GM12878 (cell line): ENCODE measurements at regions not wholly inside any gene's neighbourhood (a gene's known extent, or its start where the extent isn't known, plus 50 kb on each side); places are given as distances from the start of the nearest gene placed in this dataset.

ENCODE experiments used
- ATAC-seq: fragments of 200-7000 bp; cut with Tn5 transposase; 3 replicates; pipeline ENCODE4 v1.9.1; 2020; ENCODE audit warnings: mild to moderate bottlenecking, moderate library complexity
- BruUV-seq: library from RNA; stranded (reverse); fragments of 400-500 nt; replicated peaks from 2 replicates; lab custom pipeline; 2021; lab: Mats Ljungman, UMichigan
- CTCF ChIA-PET: fragments of 300-600 bp; sonication (Branson Sonifier 250); formaldehyde crosslinking; extraction: SDS; loops from one replicate; lab custom pipeline; 2021; ENCODE audit warnings: inconsistent platforms; lab: Yijun Ruan, JAX
- POLR2A ChIA-PET: fragments of 350-600 bp; formaldehyde crosslinking; extraction: SDS; loops from one replicate; lab custom pipeline; 2021; ENCODE audit warnings: inconsistent platforms; lab: Charles Lee
- RAD21 ChIA-PET: fragments of 300-600 bp; sonication (Branson Sonifier 250); formaldehyde crosslinking; loops from one replicate; lab custom pipeline; 2023; ENCODE audit warnings: antibody characterized with exemption; ENCODE audit not compliant: unreplicated experiment; lab: Charles Lee
- SMC1A ChIA-PET: fragments of 300-600 bp; sonication (Branson Sonifier 250); formaldehyde crosslinking; loops from one replicate; lab custom pipeline; 2023; ENCODE audit not compliant: unreplicated experiment, uncharacterized antibody; lab: Charles Lee
- DNase-seq: peaks from one replicate; pipeline ENCODE4 v3.0.0-alpha.2; 2011; ENCODE audit warnings: low read depth, low spot score
- FAIRE-seq: peaks from 3 replicates; lab custom pipeline; 2011; peaks lifted over from hg19 to GRCh38; lab: Jason Lieb, UNC
- H2AFZ ChIP-seq: 2 replicates; pipeline ENCODE4 v1.6.0; 2011; ENCODE audit warnings: low read depth, low read length, control low read depth; ENCODE audit not compliant: control insufficient read depth
- H3K27ac ChIP-seq: 2 replicates; pipeline ENCODE4 v1.5.1; 2011; ENCODE audit warnings: control low read depth; ENCODE audit not compliant: control insufficient read depth, insufficient read depth
- H3K27me3 ChIP-seq, 2 experiments: replicated peaks in 1 of 2; 2 replicates each; pipeline versions ENCODE4 v1.6.0 to v1.6.1; 2011; ENCODE audit warnings: low read length in 1 of 2; ENCODE audit not compliant: control insufficient read depth in 2 of 2, insufficient read depth in 2 of 2
- H3K36me3 ChIP-seq, 2 experiments: 2 replicates each; pipeline ENCODE4 v1.5.1; 2011; ENCODE audit warnings: low read length in 1 of 2; ENCODE audit not compliant: control insufficient read depth in 2 of 2, insufficient read depth in 2 of 2
- H3K4me1 ChIP-seq: 2 replicates; pipeline ENCODE4 v1.6.1; 2011; ENCODE audit warnings: mild to moderate bottlenecking, low read length, moderate library complexity, mixed read lengths; ENCODE audit not compliant: control insufficient read depth, insufficient read depth
- H3K4me2 ChIP-seq: 2 replicates; pipeline ENCODE4 v1.6.0; 2011; ENCODE audit warnings: control low read depth; ENCODE audit not compliant: control insufficient read depth, insufficient read depth
- H3K4me3 ChIP-seq: fragments of 200-600 bp; sonication (generic); 2 replicates; pipeline ENCODE4 v1.5.1; 2016
- H3K79me2 ChIP-seq: 2 replicates; pipeline ENCODE4 v1.6.0; 2011; ENCODE audit warnings: low read length; ENCODE audit not compliant: control insufficient read depth, insufficient read depth
- H3K9ac ChIP-seq: 2 replicates; pipeline ENCODE4 v1.8.0; 2011; ENCODE audit warnings: low read length, control low read depth, mixed read lengths; ENCODE audit not compliant: control insufficient read depth, insufficient read depth
- H3K9me3 ChIP-seq: replicated peaks from 3 replicates; pipeline ENCODE4 v1.5.1; 2011; ENCODE audit warnings: mild to moderate bottlenecking, low read length; ENCODE audit not compliant: control insufficient read depth, insufficient read depth
- H4K20me1 ChIP-seq: 2 replicates; pipeline ENCODE4 v1.6.0; 2011; ENCODE audit not compliant: control insufficient read depth, insufficient read depth
- CBX5 ChIP-seq: sonication (generic); IDR thresholded peaks from 2 replicates; pipeline ENCODE4 v1.6.1; 2016; ENCODE audit warnings: low read depth, moderate library complexity, mild to moderate bottlenecking, inconsistent platforms
- CHD1 ChIP-seq: IDR thresholded peaks from 2 replicates; pipeline ENCODE4 v1.6.1; 2012; ENCODE audit warnings: low read depth, low read length, improper control_type of control experiment
- GATAD2B ChIP-seq: fragments of 450-650 bp; conservative IDR thresholded peaks from 2 replicates; pipeline ENCODE4 v1.6.1; 2017; ENCODE audit warnings: low read depth, mild to moderate bottlenecking, moderate library complexity
- MXI1 ChIP-seq: fragments of 150-350 bp; IDR thresholded peaks from 2 replicates; pipeline ENCODE4 v1.6.1; 2011; ENCODE audit warnings: low read depth, mild to moderate bottlenecking, inconsistent platforms, low read length, improper control_type of control experiment
- NBN ChIP-seq: fragments of 450-650 bp; IDR thresholded peaks from 2 replicates; pipeline ENCODE4 v1.6.1; 2016
- NFYB ChIP-seq: IDR thresholded peaks from 2 replicates; pipeline ENCODE4 v1.6.1; 2011; ENCODE audit warnings: low read depth, mild to moderate bottlenecking, low read length, improper control_type of control experiment, moderate library complexity; ENCODE audit not compliant: insufficient read depth
- RB1 ChIP-seq: fragments of 450-650 bp; formaldehyde crosslinking; IDR thresholded peaks from 2 replicates; pipeline ENCODE4 v1.6.1; 2017; ENCODE audit warnings: mild to moderate bottlenecking, borderline replicate concordance
- SREBF1 ChIP-seq: IDR thresholded peaks from 2 replicates; pipeline ENCODE4 v1.6.1; 2012; ENCODE audit warnings: mild to moderate bottlenecking, low read length
- SUZ12 ChIP-seq: fragments of 200-600 bp; sonication (generic); IDR thresholded peaks from one replicate; pipeline ENCODE4 v1.6.1; 2018; ENCODE audit warnings: antibody characterized with exemption, mild to moderate bottlenecking; ENCODE audit not compliant: unreplicated experiment
- WRNIP1 ChIP-seq: IDR thresholded peaks from 2 replicates; pipeline ENCODE4 v1.6.1; 2011; ENCODE audit warnings: low read depth, low read length, improper control_type of control experiment, borderline replicate concordance
- WGBS: methylation state at CpG from one replicate; pipeline ENCODE4 v1.1.6; 2016; ENCODE audit warnings: low lambda C conversion rate; ENCODE audit not compliant: insufficient replicate concordance, insufficient coverage; ENCODE audit errors: missing lambda C conversion rate; 5-methylcytosine and 5-hydroxymethylcytosine counted together
- in situ Hi-C: fragments of 300-500 bp; cut with MboI; formaldehyde crosslinking; loops from 9 replicates; pipeline ENCODE4 v1.14.3; 2018; ENCODE audit warnings: mixed read lengths
- intact Hi-C: fragments of 100-400 bp; cut with micrococcal nuclease; formaldehyde crosslinking; loops from one replicate; pipeline ENCODE4 v1.14.2; 2022; ENCODE audit not compliant: unreplicated experiment
- TF ChIP-seq, protein P1 (sequence below): fragments of 450-650 bp; IDR thresholded peaks from 2 replicates; pipeline ENCODE4 v1.6.1; 2017; ENCODE audit warnings: mild to moderate bottlenecking, low read depth, inconsistent platforms; ENCODE audit not compliant: poor library complexity, severe bottlenecking
- TF ChIP-seq, protein P2 (sequence below): IDR thresholded peaks from 2 replicates; pipeline ENCODE4 v1.6.1; 2012; ENCODE audit warnings: low read depth, low read length, improper control_type of control experiment
- TF ChIP-seq, protein P3 (sequence below): fragments of 450-650 bp; conservative IDR thresholded peaks from 2 replicates; pipeline ENCODE4 v1.6.1; 2017; ENCODE audit warnings: mild to moderate bottlenecking, moderate library complexity

DNA sequence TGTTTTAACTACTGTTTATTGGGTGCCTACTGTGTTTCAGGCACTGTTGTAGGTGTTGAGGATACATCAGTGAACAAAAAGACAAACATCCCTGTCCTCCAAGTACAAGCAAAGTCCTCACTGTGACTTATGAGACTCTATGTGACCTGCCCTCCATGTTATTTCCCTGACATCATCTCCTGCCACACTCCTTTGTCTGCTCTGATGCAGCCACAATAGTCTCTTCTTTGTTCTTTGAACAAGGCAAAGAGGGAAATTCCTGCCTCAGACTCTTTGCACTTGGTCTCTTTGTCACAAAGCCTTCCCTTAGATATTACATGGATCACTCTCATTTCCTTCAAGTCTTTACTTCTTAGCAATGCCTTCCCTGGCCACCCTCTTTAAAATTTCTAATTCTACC lies 240.1 kb upstream of the SRRM4 start:
- DNase-seq: no peak
- H3K4me3 ChIP-seq: no peak overlapping the region
- TF ChIP-seq MXI1 (no peak), NBN (no peak), SUZ12 (no peak), WRNIP1 (no peak), GATAD2B (no peak), RB1 (no peak)
- TF ChIP-seq, protein P1, sequence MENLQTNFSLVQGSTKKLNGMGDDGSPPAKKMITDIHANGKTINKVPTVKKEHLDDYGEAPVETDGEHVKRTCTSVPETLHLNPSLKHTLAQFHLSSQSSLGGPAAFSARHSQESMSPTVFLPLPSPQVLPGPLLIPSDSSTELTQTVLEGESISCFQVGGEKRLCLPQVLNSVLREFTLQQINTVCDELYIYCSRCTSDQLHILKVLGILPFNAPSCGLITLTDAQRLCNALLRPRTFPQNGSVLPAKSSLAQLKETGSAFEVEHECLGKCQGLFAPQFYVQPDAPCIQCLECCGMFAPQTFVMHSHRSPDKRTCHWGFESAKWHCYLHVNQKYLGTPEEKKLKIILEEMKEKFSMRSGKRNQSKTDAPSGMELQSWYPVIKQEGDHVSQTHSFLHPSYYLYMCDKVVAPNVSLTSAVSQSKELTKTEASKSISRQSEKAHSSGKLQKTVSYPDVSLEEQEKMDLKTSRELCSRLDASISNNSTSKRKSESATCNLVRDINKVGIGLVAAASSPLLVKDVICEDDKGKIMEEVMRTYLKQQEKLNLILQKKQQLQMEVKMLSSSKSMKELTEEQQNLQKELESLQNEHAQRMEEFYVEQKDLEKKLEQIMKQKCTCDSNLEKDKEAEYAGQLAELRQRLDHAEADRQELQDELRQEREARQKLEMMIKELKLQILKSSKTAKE: no peak
- H3K36me3 ChIP-seq: no peaks in the 10 kb centered on the region
- H4K20me1 ChIP-seq: no peaks in the 10 kb centered on the region
- in situ Hi-C loops: no loop called here
- H3K27ac ChIP-seq: no peak overlapping the region
- H3K79me2 ChIP-seq: no peaks in the 10 kb centered on the region
- no peaks in the 10 kb centered on the region for H3K4me1 ChIP-seq
- H3K4me2 ChIP-seq: no peak overlapping the region
- CTCF ChIA-PET: no interaction called here
- BruUV-seq: no TSS peak
- H3K27me3 ChIP-seq: no peaks in the 10 kb centered on the region; a peak in 1 of 4 replicates
- H3K9me3 ChIP-seq: no peaks in the 10 kb centered on the region; the same call in 2 of the 3 replicates
- FAIRE-seq: no peak
- intact Hi-C loops: no loop called here
- no peak for ATAC-seq
- POLR2A ChIA-PET: no interaction called here
- no peak overlapping the region for H2AFZ ChIP-seq
- SMC1A ChIA-PET: no interaction called here
- H3K9ac ChIP-seq: no peak overlapping the region
- RAD21 ChIA-PET: no interaction called here

DNA sequence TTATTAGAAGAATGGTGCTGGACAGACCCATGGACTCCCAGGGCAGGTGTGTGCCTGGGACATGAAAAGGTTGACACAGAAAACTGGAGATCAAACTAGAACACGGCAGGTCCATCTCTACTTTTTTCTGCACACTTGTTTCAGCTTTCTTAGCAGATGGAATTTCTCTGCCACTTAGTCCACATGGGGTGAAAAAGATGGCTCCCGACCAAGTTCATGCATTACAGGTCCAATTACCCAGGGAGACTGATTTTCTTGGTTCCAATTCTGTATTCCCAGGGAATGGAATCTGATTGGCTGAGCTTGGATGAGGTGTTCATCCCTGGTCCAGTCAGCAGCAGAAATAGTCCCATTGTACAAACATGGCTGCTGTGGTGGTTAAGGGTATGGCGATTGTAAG lies 238.9 kb upstream of the SRRM4 start:
- Histone ChIP-seq H3K79me2 (no peaks in the 10 kb centered on the region), H4K20me1 (no peaks in the 10 kb centered on the region), H3K27ac (no peak overlapping the region), H3K27me3 (no peaks in the 10 kb centered on the region; a peak in 1 of 4 replicates), H3K4me2 (no peak overlapping the region), H3K4me3 (no peak overlapping the region), H3K9ac (no peak overlapping the region), H3K4me1 (no peaks in the 10 kb centered on the region), H2AFZ (no peak overlapping the region), H3K9me3 (no peaks in the 10 kb centered on the region; the same call in 2 of the 3 replicates), H3K36me3 (no peaks in the 10 kb centered on the region)
- BruUV-seq: no TSS peak
- intact Hi-C loops: no loop called here
- RAD21 ChIA-PET: no interaction called here
- no peak for ATAC-seq
- SMC1A ChIA-PET: no interaction called here
- WGBS: 0% methylated on average over 3 of the region's 3 CpGs
- no peak for DNase-seq
- FAIRE-seq: no peak
- CTCF ChIA-PET: no interaction called here
- in situ Hi-C loops: no loop called here
- POLR2A ChIA-PET: no interaction called here
- TF ChIP-seq CHD1 (no peak), CBX5 (no peak), SREBF1 (no peak), NFYB (no peak)
- TF ChIP-seq, protein P2, sequence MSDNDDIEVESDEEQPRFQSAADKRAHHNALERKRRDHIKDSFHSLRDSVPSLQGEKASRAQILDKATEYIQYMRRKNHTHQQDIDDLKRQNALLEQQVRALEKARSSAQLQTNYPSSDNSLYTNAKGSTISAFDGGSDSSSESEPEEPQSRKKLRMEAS: no peak
- TF ChIP-seq, protein P3, sequence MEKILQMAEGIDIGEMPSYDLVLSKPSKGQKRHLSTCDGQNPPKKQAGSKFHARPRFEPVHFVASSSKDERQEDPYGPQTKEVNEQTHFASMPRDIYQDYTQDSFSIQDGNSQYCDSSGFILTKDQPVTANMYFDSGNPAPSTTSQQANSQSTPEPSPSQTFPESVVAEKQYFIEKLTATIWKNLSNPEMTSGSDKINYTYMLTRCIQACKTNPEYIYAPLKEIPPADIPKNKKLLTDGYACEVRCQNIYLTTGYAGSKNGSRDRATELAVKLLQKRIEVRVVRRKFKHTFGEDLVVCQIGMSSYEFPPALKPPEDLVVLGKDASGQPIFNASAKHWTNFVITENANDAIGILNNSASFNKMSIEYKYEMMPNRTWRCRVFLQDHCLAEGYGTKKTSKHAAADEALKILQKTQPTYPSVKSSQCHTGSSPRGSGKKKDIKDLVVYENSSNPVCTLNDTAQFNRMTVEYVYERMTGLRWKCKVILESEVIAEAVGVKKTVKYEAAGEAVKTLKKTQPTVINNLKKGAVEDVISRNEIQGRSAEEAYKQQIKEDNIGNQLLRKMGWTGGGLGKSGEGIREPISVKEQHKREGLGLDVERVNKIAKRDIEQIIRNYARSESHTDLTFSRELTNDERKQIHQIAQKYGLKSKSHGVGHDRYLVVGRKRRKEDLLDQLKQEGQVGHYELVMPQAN: no peak
